B cell (primary cell): ENCODE measurements at regions not wholly inside any gene's neighbourhood (a gene's known extent, or its start where the extent isn't known, plus 50 kb on each side); places are given as distances from the start of the nearest gene placed in this dataset.

ENCODE experiments used
- EZH2 ChIP-seq: IDR thresholded peaks from 2 replicates; pipeline ENCODE4 v1.6.1; 2012; ENCODE audit warnings: borderline replicate concordance, low read depth, mild to moderate bottlenecking, moderate library complexity, low read length; ENCODE audit not compliant: insufficient read depth, poor library complexity, severe bottlenecking
- TF ChIP-seq, protein P1 (sequence below): fragments of 200-600 bp; IDR thresholded peaks from one replicate; pipeline ENCODE4 v1.8.0; 2022; ENCODE audit warnings: antibody characterized with exemption, mild to moderate bottlenecking

DNA sequence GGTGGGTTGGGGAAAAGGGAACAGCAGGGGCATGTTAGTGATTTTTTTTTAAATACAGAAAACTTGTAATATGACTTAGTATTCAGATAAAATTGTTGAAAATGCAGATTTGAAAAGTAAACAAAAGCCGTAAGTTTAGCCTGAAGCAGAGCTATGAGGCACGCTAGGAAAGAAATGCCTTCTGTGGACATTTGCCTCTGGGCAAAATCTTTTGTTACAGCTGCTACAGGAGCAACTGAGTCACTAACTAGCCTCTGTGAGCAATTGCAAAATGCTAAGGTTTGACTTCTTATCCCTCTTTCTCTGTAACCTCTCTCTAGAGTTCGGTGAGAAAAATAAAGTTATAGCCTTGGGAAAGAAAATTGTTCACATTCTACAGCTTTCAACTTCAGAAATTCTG is 350.0 kb downstream of the SLC7A11 start:
- TF ChIP-seq EZH2, result no peak
- TF ChIP-seq, protein P1, sequence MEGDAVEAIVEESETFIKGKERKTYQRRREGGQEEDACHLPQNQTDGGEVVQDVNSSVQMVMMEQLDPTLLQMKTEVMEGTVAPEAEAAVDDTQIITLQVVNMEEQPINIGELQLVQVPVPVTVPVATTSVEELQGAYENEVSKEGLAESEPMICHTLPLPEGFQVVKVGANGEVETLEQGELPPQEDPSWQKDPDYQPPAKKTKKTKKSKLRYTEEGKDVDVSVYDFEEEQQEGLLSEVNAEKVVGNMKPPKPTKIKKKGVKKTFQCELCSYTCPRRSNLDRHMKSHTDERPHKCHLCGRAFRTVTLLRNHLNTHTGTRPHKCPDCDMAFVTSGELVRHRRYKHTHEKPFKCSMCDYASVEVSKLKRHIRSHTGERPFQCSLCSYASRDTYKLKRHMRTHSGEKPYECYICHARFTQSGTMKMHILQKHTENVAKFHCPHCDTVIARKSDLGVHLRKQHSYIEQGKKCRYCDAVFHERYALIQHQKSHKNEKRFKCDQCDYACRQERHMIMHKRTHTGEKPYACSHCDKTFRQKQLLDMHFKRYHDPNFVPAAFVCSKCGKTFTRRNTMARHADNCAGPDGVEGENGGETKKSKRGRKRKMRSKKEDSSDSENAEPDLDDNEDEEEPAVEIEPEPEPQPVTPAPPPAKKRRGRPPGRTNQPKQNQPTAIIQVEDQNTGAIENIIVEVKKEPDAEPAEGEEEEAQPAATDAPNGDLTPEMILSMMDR, result no peak
